GDM1 (cell line): ENCODE measurements at regions not wholly inside any gene's neighbourhood (a gene's known extent, or its start where the extent isn't known, plus 50 kb on each side); places are given as distances from the start of the nearest gene placed in this dataset.

Experiments used
- DNase-seq: peaks from one replicate; lab custom pipeline; 2025; lab: John Stamatoyannopoulos, UW

DNA sequence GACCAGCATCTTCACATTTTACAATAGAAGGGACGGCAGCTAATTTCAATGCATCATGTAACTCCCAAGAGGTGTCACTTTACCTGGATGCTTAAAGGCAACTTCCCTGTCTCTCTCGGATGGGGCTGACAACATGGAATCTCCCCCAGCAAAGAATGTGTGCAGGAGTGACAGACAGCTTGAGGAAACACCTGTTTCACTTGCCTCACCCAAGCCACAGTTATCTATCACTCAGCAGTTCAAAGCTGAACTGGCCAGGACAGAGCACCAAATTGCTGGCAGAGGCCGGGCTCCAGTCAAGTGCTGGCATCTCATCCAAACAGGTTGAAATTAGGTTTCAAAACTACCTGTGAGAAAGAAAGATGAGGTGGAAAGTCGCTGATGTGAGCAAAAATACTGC is 538.0 kb upstream of the PLXNA2 start:
- DNase-seq: no peak

GRCh38 chr1:208785629-208786028 is 541.4 kb upstream of the PLXNA2 start:
- no peak for DNase-seq

GRCh38 chr1:208787219-208787618 is 543.0 kb upstream of the PLXNA2 start:
- no peak for DNase-seq

GRCh38 chr1:208788013-208788540 is 543.9 kb upstream of the PLXNA2 start:
- no peak for DNase-seq

DNA sequence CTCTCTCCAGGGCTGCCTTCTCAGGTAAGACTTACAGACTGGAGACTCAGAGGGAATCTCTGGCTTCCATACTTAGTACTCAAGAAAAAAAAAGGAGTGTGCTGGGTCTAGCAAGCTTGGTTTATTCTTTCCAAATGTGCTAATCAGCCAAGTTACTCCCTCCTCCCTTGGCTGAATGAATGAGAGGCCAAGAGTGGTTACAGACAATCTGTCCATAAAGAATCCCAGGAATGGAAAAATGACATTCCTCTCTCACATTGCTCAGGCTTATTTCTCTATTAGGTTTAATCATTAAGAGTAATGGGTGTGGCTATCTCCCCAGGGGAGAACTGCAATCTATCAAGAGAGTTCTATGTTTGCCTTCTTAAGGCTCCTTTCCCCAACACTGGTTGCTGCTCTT is 547.3 kb upstream of the PLXNA2 start:
- DNase-seq: no peak

- DNase-seq: no peak
These were observed 549.7 kb upstream of the PLXNA2 start for GRCh38 chr1:208793861-208794345.

DNA sequence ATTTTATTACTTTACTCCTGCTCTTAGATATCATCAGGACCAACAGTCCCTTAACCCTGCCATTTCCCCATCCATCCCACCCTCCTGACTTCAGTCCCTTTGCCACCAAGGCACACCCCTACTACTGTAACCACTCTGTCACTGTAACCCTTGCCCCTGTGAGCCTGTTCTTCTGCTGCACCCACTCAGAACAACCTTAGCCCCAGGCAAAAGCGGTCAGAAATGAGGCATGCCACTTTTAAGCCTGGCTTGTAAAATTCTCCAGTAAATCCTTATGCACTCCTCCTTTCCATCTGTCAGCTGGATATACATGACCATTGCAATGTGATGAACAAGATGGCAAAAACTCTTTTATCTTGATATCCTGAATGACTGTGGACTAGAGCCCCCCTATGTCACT is 555.0 kb upstream of the PLXNA2 start:
- no peak for DNase-seq

DNA sequence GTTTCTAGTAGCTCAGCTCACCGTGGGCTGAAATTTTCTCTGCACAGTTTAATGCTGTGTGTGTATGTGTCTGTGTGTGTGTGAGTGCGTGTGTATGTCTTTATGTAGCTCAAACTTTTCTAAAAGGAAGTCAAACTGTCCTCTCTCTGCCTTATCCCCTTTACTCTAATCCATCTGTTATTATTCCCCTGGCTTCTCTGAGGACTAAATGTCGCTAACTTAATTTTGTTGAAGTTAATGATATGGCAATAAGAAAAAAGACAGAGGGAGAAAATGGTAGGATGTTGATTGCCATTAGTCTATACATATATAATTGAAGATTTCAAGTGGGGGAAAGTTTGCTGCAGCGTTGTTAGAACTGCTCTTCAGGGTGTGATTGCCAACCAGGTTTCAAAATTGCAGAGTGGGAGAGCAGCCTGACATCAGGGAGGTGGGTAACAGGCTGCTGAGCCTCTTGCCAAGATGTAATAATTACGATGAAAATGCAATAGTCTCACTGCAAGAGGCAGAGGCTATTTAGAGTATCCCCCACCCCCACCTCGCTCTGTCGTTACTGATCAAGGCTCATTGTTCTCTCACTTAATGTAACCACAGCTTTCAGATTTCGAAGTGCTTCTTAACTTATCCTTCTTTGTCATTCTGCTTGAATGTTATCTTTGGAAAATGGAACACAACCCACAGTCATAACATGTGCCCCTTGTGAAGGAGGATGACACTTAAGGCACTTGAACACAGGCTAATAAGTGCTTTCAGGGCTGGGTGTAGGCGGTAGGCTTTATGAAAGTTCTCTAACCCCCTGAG is 559.0 kb upstream of the PLXNA2 start:
- DNase-seq: no peak

GRCh38 chr1:208807446-208808127 is 563.4 kb upstream of the PLXNA2 start:
- no peak for DNase-seq

GRCh38 chr1:208808301-208808700 is 564.1 kb upstream of the PLXNA2 start:
- no peak for DNase-seq

DNA sequence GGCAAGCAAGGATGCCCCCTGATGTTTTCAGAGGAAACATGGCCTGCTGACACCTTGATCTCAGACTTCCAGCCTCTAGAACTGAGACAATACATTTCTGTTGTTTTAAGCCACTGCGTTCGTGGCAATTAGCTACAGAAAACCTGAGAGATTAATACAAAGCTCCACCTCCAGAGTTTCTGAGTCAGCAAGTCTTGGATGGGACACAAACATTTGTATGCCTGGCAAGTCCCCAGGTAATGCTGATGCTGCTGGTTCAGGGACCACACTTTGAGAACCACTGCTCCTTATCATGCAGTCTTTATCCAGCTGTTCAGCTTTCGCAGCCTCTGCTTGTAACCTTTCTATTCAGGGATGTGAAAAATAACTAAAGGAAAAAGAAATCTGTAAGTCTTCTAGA is 565.7 kb upstream of the PLXNA2 start:
- no peak for DNase-seq

DNA sequence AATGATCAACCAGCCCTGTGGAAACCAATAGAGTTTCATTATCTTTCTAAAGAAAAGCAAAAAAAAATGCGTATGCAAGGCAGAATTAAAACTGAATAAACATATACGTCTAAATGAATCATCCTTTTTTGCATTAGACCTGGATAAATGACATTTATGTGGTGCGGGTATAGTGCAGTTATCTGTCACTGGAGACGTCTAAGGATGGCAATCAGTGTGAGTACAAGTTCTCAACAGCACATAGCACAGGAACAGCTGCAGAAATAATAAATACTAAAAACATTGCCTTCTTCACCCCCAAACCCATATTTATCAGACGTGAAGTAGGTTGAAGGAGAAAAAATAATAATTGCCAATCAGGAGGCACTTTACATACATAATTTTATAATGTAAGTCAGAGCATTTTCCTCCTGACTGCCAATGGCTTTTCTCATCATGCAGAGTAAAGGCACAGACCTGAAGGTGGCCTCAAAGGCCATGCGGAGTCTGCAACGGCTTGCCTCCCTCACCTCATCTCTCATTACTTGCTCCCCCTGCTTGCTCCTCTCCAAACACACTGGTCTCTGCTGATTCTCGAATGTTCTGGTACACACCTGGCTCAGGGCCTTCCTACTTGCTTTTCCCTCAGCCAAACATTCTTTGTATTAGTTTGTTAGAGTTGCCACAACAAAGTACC is 574.7 kb upstream of the PLXNA2 start:
- no peak for DNase-seq

- DNase-seq: no peak
These were observed 576.5 kb upstream of the PLXNA2 start for GRCh38 chr1:208820580-208821212.

- no peak for DNase-seq
These were observed 577.8 kb upstream of the PLXNA2 start for GRCh38 chr1:208821939-208822338.

GRCh38 chr1:208825300-208825699 is 581.1 kb upstream of the PLXNA2 start:
- DNase-seq: no peak

GRCh38 chr1:208829595-208829994 is 585.4 kb upstream of the PLXNA2 start:
- DNase-seq: no peak

DNA sequence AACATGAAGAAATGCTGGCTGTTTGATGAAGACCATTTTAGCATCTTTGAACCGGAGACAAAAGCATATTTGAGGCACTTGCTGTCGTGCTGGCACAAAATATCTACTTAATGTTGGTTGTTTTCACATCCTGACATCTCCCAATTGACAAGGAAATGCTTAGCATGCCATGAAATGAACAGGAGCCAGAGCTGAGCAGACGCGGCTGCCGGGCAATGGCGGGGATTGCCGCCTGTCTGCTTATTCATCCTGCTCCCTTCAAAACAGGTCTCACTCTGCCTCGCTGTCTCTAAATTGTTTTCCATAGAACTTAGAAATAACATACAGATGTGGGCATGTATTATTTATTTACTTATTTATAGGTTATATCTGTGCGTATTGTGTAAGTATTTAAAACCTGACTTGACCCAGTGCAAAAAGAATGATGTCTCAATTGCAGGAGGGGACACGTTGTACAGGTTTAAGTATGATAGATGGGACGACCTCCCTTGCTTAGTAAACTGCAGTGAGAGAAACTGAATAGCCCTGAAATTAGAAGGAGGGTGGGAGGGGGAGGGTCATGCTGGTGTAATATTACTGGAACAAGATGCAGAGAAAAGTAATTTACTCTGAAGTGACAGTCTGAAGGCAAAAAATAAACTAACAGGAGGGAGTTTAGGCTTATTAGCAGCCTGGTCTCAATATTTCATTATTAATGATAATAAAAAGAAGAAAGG is 590.4 kb upstream of the PLXNA2 start:
- no peak for DNase-seq

- no peak for DNase-seq
These were observed 590.9 kb upstream of the PLXNA2 start for GRCh38 chr1:208835097-208835463.

DNA sequence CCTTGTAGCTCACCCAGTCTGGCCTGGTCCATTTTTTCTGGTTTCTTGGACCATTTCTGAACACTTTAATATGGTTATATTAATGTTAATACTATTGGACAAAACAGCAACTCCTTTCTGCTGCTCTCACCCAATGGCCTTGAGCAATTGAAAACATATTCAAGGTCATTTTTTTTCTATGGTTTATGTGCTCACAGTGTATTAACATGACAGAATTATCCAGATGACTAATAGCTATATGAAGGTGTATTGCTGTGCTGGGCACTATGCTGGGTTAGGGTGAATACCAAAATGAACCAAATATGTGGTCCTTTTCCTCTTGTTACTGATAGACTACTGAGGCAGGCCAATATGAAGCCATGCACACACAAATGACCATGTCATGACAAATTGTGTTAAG is 591.6 kb upstream of the PLXNA2 start:
- no peak for DNase-seq

GRCh38 chr1:208837242-208837641 is 593.1 kb upstream of the PLXNA2 start:
- no peak for DNase-seq

DNA sequence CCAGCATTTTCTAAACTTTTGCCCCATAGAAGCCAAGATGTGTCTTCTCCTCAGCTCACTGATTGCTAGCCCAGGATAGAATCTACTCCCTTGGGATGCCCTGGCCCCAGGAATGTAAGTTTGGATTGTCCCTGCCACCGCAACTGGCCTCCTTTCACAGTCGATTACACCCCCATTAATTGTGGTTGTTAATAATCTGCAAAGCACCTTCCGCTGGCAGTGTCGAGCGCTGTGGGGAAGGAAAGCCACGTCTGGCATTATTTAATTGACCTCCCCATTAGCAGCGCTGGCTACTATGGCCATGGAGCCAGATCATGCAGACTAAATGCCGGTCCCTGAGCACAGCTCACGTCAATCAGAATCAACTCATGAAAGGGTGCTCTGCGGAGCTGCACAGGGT is 597.3 kb upstream of the PLXNA2 start:
- no peak for DNase-seq

DNA sequence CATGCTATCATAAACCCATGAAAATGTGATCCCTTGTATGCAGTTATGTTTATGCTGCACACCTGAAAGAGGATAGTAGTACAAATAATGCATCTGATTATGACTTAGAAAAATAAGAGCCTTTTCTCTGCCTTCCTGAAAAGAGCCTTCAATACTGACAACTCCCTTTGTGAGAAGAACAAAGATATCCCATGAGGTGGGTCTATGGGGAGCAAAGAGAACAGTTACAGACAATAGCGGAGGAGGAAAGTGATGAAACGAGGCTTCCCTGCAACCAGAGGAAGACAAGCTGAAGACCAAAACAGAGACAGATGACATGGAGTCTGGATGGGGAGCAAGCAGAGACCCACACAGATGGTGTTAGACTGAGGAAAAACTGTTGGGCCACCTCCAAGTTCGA is 598.3 kb upstream of the PLXNA2 start:
- DNase-seq: no peak
